HepG2 (cell line): ENCODE measurements at regions not wholly inside any gene's neighbourhood (a gene's known extent, or its start where the extent isn't known, plus 50 kb on each side); places are given as distances from the start of the nearest gene placed in this dataset.

ENCODE experiments used
- BCLAF1 ChIP-seq: fragments of 450-650 bp; IDR thresholded peaks from 2 replicates; pipeline ENCODE4 v1.6.1; 2017; ENCODE audit warnings: mild to moderate bottlenecking
- EHMT2 ChIP-seq: fragments of 200-600 bp; sonication (generic); IDR thresholded peaks from 2 replicates; pipeline ENCODE4 v1.7.0; 2017; ENCODE audit warnings: antibody characterized with exemption, low read depth, low read length, borderline replicate concordance
- KLF9 ChIP-seq: IDR thresholded peaks from 2 replicates; pipeline ENCODE4 v1.6.1; 2016; ENCODE audit warnings: low read depth
- POLR2A ChIP-seq, 2 experiments: IDR thresholded peaks; 2 replicates each; pipeline ENCODE4 v1.6.1; 2011; ENCODE audit warnings: low read depth in 2 of 2, low read length in 2 of 2, mild to moderate bottlenecking in 1 of 2, moderate library complexity in 1 of 2; ENCODE audit not compliant: insufficient read depth in 1 of 2
- SOX13 ChIP-seq, 3 experiments: fragments of 450-650 bp in 1 of 3; sonication (generic) in 1 of 3; formaldehyde crosslinking in 1 of 3; IDR thresholded peaks in 2 of 3; conservative IDR thresholded peaks in 1 of 3; 2 replicates each; pipeline versions ENCODE4 v1.5.0 to v1.6.1; 2016 to 2020; ENCODE audit warnings: antibody characterized with exemption in 1 of 3, mild to moderate bottlenecking in 1 of 3, missing compliant biosample characterization in 1 of 3, missing genetic modification reagents in 1 of 3, moderate library complexity in 1 of 3
- ZNF274 ChIP-seq: sonication (generic); formaldehyde crosslinking; IDR thresholded peaks from 2 replicates; pipeline ENCODE4 v1.5.1; 2020; ENCODE audit warnings: mild to moderate bottlenecking, missing genetic modification reagents
- ZNF331 ChIP-seq: sonication (generic); formaldehyde crosslinking; IDR thresholded peaks from 2 replicates; pipeline ENCODE4 v1.4.0; 2020; ENCODE audit warnings: missing genetic modification reagents
- ZNF564 ChIP-seq: sonication (generic); formaldehyde crosslinking; IDR thresholded peaks from 2 replicates; pipeline ENCODE4 v1.8.1; 2023; ENCODE audit warnings: mild to moderate bottlenecking, missing genetic modification reagents
- ZNF784 ChIP-seq: sonication (generic); formaldehyde crosslinking; IDR thresholded peaks from 2 replicates; pipeline ENCODE4 v1.5.1; 2020; ENCODE audit warnings: missing genetic modification reagents, mild to moderate bottlenecking, borderline replicate concordance
- TF ChIP-seq, protein P1 (sequence below): IDR thresholded peaks from 2 replicates; pipeline ENCODE4 v1.6.1; 2012; ENCODE audit warnings: inconsistent platforms
- TF ChIP-seq, protein P2 (sequence below): sonication (generic); formaldehyde crosslinking; IDR thresholded peaks from 2 replicates; pipeline ENCODE4 v1.5.0; 2020; ENCODE audit warnings: mild to moderate bottlenecking, missing genetic modification reagents, moderate library complexity

GRCh38 chr10:1944487-1944886 is 207.2 kb upstream of the ADARB2 start:
- TF ChIP-seq ZNF331 (CRISPR knock-in tag) = no peak
- no peak for TF ChIP-seq EHMT2
- TF ChIP-seq SOX13 (IDR thresholded peaks at IDR 0.05) = no peak
- no peak for TF ChIP-seq SOX13 (CRISPR knock-in tag; conservative IDR thresholded peaks at IDR 0.05 in 1 of 2, IDR thresholded peaks at IDR 0.05 in 1 of 2)
- TF ChIP-seq KLF9 (CRISPR knock-in tag) = no peak
- no peak for TF ChIP-seq POLR2A (IDR thresholded peaks at IDR 0.05; ENCODE audit: insufficient read depth in 1 of 2, low read depth in 2 of 2, low read length in 2 of 2)
- TF ChIP-seq BCLAF1 = no peak
- TF ChIP-seq, protein P1, sequence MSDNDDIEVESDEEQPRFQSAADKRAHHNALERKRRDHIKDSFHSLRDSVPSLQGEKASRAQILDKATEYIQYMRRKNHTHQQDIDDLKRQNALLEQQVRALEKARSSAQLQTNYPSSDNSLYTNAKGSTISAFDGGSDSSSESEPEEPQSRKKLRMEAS = no peak
- TF ChIP-seq ZNF564 (CRISPR knock-in tag) = no peak
- no peak for TF ChIP-seq ZNF274
- TF ChIP-seq, protein P2, sequence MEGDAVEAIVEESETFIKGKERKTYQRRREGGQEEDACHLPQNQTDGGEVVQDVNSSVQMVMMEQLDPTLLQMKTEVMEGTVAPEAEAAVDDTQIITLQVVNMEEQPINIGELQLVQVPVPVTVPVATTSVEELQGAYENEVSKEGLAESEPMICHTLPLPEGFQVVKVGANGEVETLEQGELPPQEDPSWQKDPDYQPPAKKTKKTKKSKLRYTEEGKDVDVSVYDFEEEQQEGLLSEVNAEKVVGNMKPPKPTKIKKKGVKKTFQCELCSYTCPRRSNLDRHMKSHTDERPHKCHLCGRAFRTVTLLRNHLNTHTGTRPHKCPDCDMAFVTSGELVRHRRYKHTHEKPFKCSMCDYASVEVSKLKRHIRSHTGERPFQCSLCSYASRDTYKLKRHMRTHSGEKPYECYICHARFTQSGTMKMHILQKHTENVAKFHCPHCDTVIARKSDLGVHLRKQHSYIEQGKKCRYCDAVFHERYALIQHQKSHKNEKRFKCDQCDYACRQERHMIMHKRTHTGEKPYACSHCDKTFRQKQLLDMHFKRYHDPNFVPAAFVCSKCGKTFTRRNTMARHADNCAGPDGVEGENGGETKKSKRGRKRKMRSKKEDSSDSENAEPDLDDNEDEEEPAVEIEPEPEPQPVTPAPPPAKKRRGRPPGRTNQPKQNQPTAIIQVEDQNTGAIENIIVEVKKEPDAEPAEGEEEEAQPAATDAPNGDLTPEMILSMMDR = no peak
- TF ChIP-seq ZNF784 (CRISPR knock-in tag) = no peak
